PC-9 (cell line): ENCODE measurements at regions not wholly inside any gene's neighbourhood (a gene's known extent, or its start where the extent isn't known, plus 50 kb on each side); places are given as distances from the start of the nearest gene placed in this dataset.
"Not testable (repeated sequence)": the region's sequence is repeated elsewhere in the genome, so short reads cannot be mapped to it uniquely, and the experiment has no call there.

Source experiments
- BruUV-seq: library from RNA; stranded (reverse); fragments of 400-500 nt; replicated peaks from 2 replicates; lab custom pipeline; 2021; lab: Mats Ljungman, UMichigan
- CTCF ChIA-PET: fragments of 300-600 bp; sonication (Branson Sonifier 250); formaldehyde crosslinking; loops from one replicate; lab custom pipeline; 2022; ENCODE audit warnings: antibody characterized with exemption; lab: Charles Lee
- POLR2A ChIA-PET: fragments of 300-600 bp; sonication (Branson Sonifier 250); formaldehyde crosslinking; loops from one replicate; lab custom pipeline; 2022; ENCODE audit warnings: antibody characterized with exemption; ENCODE audit not compliant: unreplicated experiment; lab: Charles Lee
- DNase-seq, 2 experiments: peaks; one replicate each; pipeline versions ENCODE4 v3.0.0 to v3.0.0-alpha.2; 2015 to 2022; ENCODE audit warnings: mixed read lengths in 1 of 2
- H2AFZ ChIP-seq: fragments of 200-600 bp; sonication (generic); 2 replicates; pipeline ENCODE4 v1.8.1; 2017; ENCODE audit warnings: antibody characterized with exemption
- H3F3A ChIP-seq: fragments of 200-600 bp; sonication (generic); 2 replicates; pipeline ENCODE4 v1.8.1; 2017; ENCODE audit warnings: antibody characterized with exemption, mild to moderate bottlenecking, low read depth; ENCODE audit not compliant: insufficient read depth
- H3K27ac ChIP-seq: fragments of 200-600 bp; sonication (generic); 2 replicates; pipeline ENCODE4 v1.6.1; 2016; ENCODE audit warnings: mixed run types
- H3K27me3 ChIP-seq: fragments of 200-600 bp; sonication (generic); 2 replicates; pipeline ENCODE4 v1.6.1; 2016; ENCODE audit warnings: low read depth, mixed run types; ENCODE audit not compliant: insufficient read depth
- H3K36me3 ChIP-seq: fragments of 200-600 bp; sonication (generic); 2 replicates; pipeline ENCODE4 v1.6.1; 2016; ENCODE audit warnings: low read depth, mixed run types
- H3K4me1 ChIP-seq: fragments of 200-600 bp; sonication (generic); replicated peaks from 2 replicates; pipeline ENCODE4 v1.6.1; 2016; ENCODE audit warnings: mixed run types; ENCODE audit not compliant: insufficient read depth
- H3K4me2 ChIP-seq: fragments of 200-600 bp; sonication (generic); 2 replicates; pipeline ENCODE4 v1.6.1; 2017; ENCODE audit warnings: mixed run types
- H3K4me3 ChIP-seq: fragments of 200-600 bp; sonication (generic); 2 replicates; pipeline ENCODE4 v1.6.1; 2016; ENCODE audit warnings: mixed run types
- H3K79me2 ChIP-seq: fragments of 200-600 bp; sonication (generic); 2 replicates; pipeline ENCODE4 v1.6.1; 2017; ENCODE audit warnings: low read depth, mixed run types
- H3K9me2 ChIP-seq: fragments of 200-600 bp; sonication (generic); 2 replicates; pipeline ENCODE4 v1.8.1; 2017; ENCODE audit warnings: mild to moderate bottlenecking; ENCODE audit not compliant: insufficient read depth
- H3K9me3 ChIP-seq: fragments of 200-600 bp; sonication (generic); 2 replicates; pipeline ENCODE4 v1.8.1; 2016; ENCODE audit warnings: low read depth; ENCODE audit not compliant: insufficient read depth
- H4K20me1 ChIP-seq: fragments of 200-600 bp; sonication (generic); 2 replicates; pipeline ENCODE4 v1.8.1; 2017; ENCODE audit not compliant: insufficient read depth
- CTCF ChIP-seq: fragments of 200-600 bp; sonication (generic); conservative IDR thresholded peaks from 2 replicates; pipeline ENCODE4 v1.6.1; 2017; ENCODE audit warnings: mixed run types, antibody characterized with exemption, mild to moderate bottlenecking, moderate library complexity
- EZH2 ChIP-seq: fragments of 200-600 bp; sonication (generic); IDR thresholded peaks from 2 replicates; pipeline ENCODE4 v1.8.0; 2017; ENCODE audit warnings: antibody characterized with exemption, low read depth
- intact Hi-C: fragments of 100-400 bp; cut with micrococcal nuclease; formaldehyde crosslinking; loops from one replicate; pipeline ENCODE4 v1.10.0; 2022; ENCODE audit not compliant: unreplicated experiment

DNA sequence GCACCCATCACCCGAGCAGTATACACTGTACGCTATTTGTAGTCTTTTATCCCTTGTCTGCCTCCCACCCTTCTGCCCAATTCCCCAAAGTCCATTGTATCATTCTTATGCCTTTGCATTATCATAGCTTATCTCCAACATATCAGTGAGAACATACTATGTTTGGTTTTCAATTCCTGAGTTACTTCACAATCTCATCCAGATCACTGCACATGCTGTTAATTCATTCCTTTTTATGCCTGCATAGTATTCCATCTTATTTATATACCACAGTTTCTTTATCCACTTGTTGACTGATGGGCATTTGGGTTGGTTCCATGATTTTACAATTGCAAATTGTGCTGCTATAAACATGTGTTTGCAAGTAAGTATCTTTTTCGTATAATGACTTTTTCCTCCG lies 564.7 kb upstream of the NECTIN3 start:
- intact Hi-C loops = no loop called here
- POLR2A ChIA-PET = no interaction called here
- no TSS peak for BruUV-seq
- Histone ChIP-seq H3K9me3 (no peaks in the 10 kb centered on the region), H2AFZ (no peak overlapping the region), H3K4me2 (no peak overlapping the region), H3K4me1 (no peaks in the 10 kb centered on the region), H3K27me3 (no peaks in the 10 kb centered on the region), H3K27ac (no peak overlapping the region), H3K9me2 (peaks cover 3% of the 10 kb centered on the region; the same call in 1 of the 2 replicates), H3K4me3 (no peak overlapping the region), H3K79me2 (no peaks in the 10 kb centered on the region), H3F3A (no peaks in the 10 kb centered on the region), H4K20me1 (no peaks in the 10 kb centered on the region), H3K36me3 (no peaks in the 10 kb centered on the region)
- TF ChIP-seq EZH2 (no peak), CTCF (no peak)
- CTCF ChIA-PET = no interaction called here
- DNase-seq = no peak

DNA sequence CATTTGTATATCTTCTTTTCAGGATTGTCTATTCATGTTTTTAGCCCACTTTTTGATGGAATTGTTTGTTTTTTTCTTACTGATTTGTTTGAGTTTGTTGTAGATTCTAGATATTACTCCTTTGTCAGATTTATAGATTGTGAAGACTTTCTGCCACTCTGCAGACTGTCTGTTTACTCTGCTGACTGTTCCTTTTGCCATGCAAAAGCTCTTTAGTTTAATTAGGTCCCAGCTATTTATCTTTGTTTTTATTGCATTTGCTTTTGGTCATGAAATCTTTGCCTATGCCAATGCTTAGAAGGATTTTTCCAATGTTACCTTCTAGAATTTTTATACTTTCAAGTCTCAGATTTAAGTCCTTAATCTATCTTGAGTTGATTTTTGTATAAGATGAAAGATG lies 564.0 kb upstream of the NECTIN3 start:
- H4K20me1 ChIP-seq, H3K4me3 ChIP-seq, H2AFZ ChIP-seq, H3K27me3 ChIP-seq, POLR2A ChIA-PET, BruUV-seq, H3F3A ChIP-seq, H3K4me1 ChIP-seq, intact Hi-C loops, H3K79me2 ChIP-seq, H3K36me3 ChIP-seq, DNase-seq, H3K4me2 ChIP-seq, H3K9me3 ChIP-seq, CTCF ChIA-PET, H3K27ac ChIP-seq, H3K9me2 ChIP-seq: not testable (repeated sequence)

GRCh38 chr3:110512961-110513360 lies 558.7 kb upstream of the NECTIN3 start:
- peaks cover 3% of the 10 kb centered on the region; the same call in 1 of the 2 replicates for H3K9me2 ChIP-seq
- no peaks in the 10 kb centered on the region for H3K27me3 ChIP-seq
- H3F3A ChIP-seq = no peaks in the 10 kb centered on the region
- no peaks in the 10 kb centered on the region for H3K36me3 ChIP-seq
- H3K27ac ChIP-seq = no peak overlapping the region
- BruUV-seq = no TSS peak
- no peaks in the 10 kb centered on the region for H4K20me1 ChIP-seq
- no peak for DNase-seq
- no peaks in the 10 kb centered on the region for H3K9me3 ChIP-seq
- ChIA-PET POLR2A (interaction anchor here (0.7 kb wide), 1 partner anchor 321 kb away, joined by 3 read pairs; no protein-coding TSS in a partner anchor), CTCF (no interaction called here)
- no peaks in the 10 kb centered on the region for H3K4me1 ChIP-seq
- intact Hi-C loops = no loop called here
- TF ChIP-seq EZH2 (no peak), CTCF (no peak)
- no peak overlapping the region for H3K4me3 ChIP-seq
- no peak overlapping the region for H2AFZ ChIP-seq
- H3K79me2 ChIP-seq = no peaks in the 10 kb centered on the region
- no peak overlapping the region for H3K4me2 ChIP-seq

DNA sequence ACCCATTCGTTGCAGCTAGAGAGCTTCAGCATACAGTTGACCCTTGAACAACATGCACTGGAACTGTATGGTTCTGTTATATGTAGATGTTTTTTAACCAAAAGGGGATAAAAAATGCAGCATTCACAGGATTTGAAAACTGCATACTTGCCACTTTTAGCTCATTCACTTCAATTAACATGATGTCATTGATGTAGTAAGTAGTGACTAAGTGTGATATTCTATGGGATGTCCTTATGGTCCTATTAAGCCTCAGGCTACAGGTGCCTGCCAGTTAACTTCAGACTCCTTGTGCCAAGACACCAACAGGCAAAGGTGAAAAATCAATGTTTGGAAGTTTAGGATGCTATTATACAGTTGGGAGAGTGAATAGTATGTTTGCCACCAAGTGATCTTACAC lies 553.6 kb upstream of the NECTIN3 start:
- H3K9me2 ChIP-seq = no peaks in the 10 kb centered on the region; the same call in 1 of the 2 replicates
- no TSS peak for BruUV-seq
- no peaks in the 10 kb centered on the region for H3K4me1 ChIP-seq
- ChIA-PET CTCF (no interaction called here), POLR2A (no interaction called here)
- TF ChIP-seq CTCF (no peak), EZH2 (no peak)
- H4K20me1 ChIP-seq = no peaks in the 10 kb centered on the region
- H3K27me3 ChIP-seq = no peaks in the 10 kb centered on the region
- H3K4me2 ChIP-seq = no peak overlapping the region
- no peak overlapping the region for H3K4me3 ChIP-seq
- H3K27ac ChIP-seq = no peak overlapping the region
- intact Hi-C loops = no loop called here
- no peaks in the 10 kb centered on the region for H3F3A ChIP-seq
- H3K36me3 ChIP-seq = no peaks in the 10 kb centered on the region
- H2AFZ ChIP-seq = no peak overlapping the region
- no peaks in the 10 kb centered on the region for H3K79me2 ChIP-seq
- no peak for DNase-seq
- no peaks in the 10 kb centered on the region for H3K9me3 ChIP-seq
